ENCODE measurements at regions not wholly inside any gene's neighbourhood (a gene's known extent, or its start where the extent isn't known, plus 50 kb on each side); places are given as distances from the start of the nearest gene placed in this dataset.

GRCh38 chr15:52872036-52872818, 82.1 kb upstream of the ONECUT1 start:
- TF ChIP-seq, protein P1, sequence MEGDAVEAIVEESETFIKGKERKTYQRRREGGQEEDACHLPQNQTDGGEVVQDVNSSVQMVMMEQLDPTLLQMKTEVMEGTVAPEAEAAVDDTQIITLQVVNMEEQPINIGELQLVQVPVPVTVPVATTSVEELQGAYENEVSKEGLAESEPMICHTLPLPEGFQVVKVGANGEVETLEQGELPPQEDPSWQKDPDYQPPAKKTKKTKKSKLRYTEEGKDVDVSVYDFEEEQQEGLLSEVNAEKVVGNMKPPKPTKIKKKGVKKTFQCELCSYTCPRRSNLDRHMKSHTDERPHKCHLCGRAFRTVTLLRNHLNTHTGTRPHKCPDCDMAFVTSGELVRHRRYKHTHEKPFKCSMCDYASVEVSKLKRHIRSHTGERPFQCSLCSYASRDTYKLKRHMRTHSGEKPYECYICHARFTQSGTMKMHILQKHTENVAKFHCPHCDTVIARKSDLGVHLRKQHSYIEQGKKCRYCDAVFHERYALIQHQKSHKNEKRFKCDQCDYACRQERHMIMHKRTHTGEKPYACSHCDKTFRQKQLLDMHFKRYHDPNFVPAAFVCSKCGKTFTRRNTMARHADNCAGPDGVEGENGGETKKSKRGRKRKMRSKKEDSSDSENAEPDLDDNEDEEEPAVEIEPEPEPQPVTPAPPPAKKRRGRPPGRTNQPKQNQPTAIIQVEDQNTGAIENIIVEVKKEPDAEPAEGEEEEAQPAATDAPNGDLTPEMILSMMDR (IDR thresholded peaks at IDR 0.05; ENCODE audit: insufficient read depth, low read depth, low read length, missing control alignments): no peak
- no peak overlapping the region for H3K4me3 ChIP-seq (ENCODE audit: low read length)
- no peak for DNase-seq (ENCODE audit: low read depth)

DNA sequence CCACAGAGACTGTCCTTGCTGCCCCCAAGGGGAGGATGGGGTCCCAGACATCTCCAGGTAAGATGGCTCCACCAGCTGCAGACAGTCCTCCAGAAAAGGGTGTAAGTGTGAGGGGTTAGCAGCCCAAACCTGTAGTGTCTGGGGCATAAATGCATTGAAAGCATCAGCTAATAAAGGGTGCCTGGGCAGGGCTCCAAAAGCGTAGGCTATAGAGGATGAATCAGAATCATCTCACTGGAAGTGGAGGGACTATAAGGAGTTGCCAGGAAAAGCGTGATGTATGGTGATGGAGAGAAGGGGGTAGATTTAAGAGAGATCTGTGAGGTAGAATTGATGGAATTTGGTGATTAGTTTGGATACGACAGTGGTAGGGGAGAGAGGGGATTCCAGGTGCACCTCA, 79.9 kb upstream of the ONECUT1 start:
- TF ChIP-seq, protein P1 (IDR thresholded peaks at IDR 0.05; ENCODE audit: insufficient read depth, low read depth, low read length, missing control alignments): no peak
- no peak overlapping the region for H3K4me3 ChIP-seq (ENCODE audit: low read length)
- peak; percentile 11 for DNase-seq (ENCODE audit: low read depth)

DNA sequence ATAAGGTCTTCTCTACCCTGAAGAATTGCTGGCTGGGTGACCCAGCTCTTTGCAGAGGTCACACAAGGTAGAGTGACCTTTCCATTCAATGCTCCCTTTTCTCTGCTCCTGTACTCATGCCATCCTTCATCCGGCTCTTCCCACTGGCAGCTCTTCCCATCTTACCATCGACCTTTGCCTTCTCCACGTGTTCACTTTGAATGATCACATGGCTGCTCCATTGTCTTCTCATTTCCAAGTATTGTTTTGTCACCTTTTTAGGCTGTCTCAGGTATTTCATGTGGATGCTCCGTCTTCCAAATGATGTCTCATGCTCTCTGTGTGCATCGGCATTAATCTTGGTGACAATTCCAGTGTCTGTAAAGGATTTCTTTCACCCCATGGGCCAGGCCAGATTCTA, 76.6 kb upstream of the ONECUT1 start:
- H3K4me3 ChIP-seq (ENCODE audit: low read length): no peak overlapping the region
- TF ChIP-seq, protein P1 (IDR thresholded peaks at IDR 0.05; ENCODE audit: insufficient read depth, low read depth, low read length, missing control alignments): no peak
- DNase-seq (ENCODE audit: low read depth): no peak

GRCh38 chr15:52862677-52863076, 72.5 kb upstream of the ONECUT1 start:
- no peak overlapping the region for H3K4me3 ChIP-seq (ENCODE audit: low read length)
- TF ChIP-seq, protein P1 (IDR thresholded peaks at IDR 0.05; ENCODE audit: insufficient read depth, low read depth, low read length, missing control alignments): no peak
- no peak for DNase-seq (ENCODE audit: low read depth)

- no peak for DNase-seq (ENCODE audit: low read depth)
- TF ChIP-seq, protein P1 (IDR thresholded peaks at IDR 0.05; ENCODE audit: insufficient read depth, low read depth, low read length, missing control alignments): no peak
- H3K4me3 ChIP-seq (ENCODE audit: low read length): no peak overlapping the region
Observed at GRCh38 chr15:52858782-52859176, 68.6 kb upstream of the ONECUT1 start.

DNA sequence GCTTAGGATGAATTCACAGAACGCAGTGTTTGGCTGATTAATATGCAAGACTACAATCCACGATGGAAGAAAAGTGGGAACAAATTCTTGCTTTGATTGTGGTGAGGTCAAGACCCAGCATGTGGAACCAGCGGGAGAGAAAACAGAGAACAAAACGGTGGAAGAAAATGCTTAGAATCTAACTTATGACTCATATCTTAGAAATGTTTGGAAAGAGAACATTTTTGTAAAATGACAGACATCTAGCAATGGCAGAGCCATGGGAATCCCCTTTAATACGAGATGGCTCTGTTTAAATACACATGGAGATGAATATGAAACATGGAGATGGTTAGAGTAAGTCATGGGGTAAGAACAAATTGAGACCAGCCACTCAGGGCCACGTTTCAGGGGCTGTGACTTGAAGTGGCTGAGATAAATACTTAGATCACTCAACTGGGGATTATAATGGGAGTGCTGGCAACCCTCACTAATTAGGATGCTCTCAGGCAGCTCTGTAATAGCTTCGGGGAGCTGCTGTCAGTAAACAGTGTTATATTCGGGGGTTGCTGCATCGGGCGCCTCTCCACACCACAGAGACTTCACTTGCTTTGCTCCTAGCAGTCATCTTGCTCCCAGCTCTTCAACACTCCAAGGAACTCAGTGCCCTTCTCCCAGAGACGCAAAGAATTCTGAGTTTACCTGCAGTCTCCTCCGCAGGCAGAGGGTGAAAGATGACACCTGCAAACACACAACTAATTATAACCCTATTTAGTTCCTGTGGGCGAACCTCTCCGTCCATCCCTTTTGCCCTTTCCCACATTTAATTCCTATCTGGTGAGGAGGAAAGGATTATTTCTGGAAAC, 68.0 kb upstream of the ONECUT1 start:
- peak; percentile 38 for DNase-seq (ENCODE audit: low read depth)
- TF ChIP-seq, protein P1 (IDR thresholded peaks at IDR 0.05; ENCODE audit: insufficient read depth, low read depth, low read length, missing control alignments): no peak
- no peak overlapping the region for H3K4me3 ChIP-seq (ENCODE audit: low read length)

Measured in epithelial cell of esophagus (primary cell).